ENCODE measurements at regions not wholly inside any gene's neighbourhood (a gene's known extent, or its start where the extent isn't known, plus 50 kb on each side); places are given as distances from the start of the nearest gene placed in this dataset.

GRCh38 chr13:38477676-38478075 lies 128.0 kb downstream of the UFM1 start:
- TF ChIP-seq CTCF (IDR thresholded peaks at IDR 0.05) (no peak), EP300 (IDR thresholded peaks at IDR 0.05) (no peak), POLR2A (IDR thresholded peaks at IDR 0.05) (no peak)

All from gastroesophageal sphincter (tissue), 3 donors.